Skeletal muscle cell (primary cell): ENCODE measurements at regions not wholly inside any gene's neighbourhood (a gene's known extent, or its start where the extent isn't known, plus 50 kb on each side); places are given as distances from the start of the nearest gene placed in this dataset.

Source experiments
- DNase-seq: peaks from one replicate; pipeline ENCODE4 v3.0.0-alpha.2; 2010; ENCODE audit warnings: low read depth
- H3K4me3 ChIP-seq: 2 replicates; pipeline ENCODE4 v1.5.1; 2011; ENCODE audit warnings: low read depth, mild to moderate bottlenecking, control low read depth, low read length, moderate library complexity

- no peak overlapping the region for H3K4me3 ChIP-seq
- no peak for DNase-seq
Measured at GRCh38 chr3:181847276-181847675, 135.6 kb downstream of the SOX2 start.

- no peak overlapping the region for H3K4me3 ChIP-seq
- no peak for DNase-seq
Measured at GRCh38 chr3:181851063-181851462, 139.3 kb downstream of the SOX2 start.

- DNase-seq = no peak
- no peak overlapping the region for H3K4me3 ChIP-seq
Measured at GRCh38 chr3:181855825-181856224, 144.1 kb downstream of the SOX2 start.

- DNase-seq = no peak
- no peak overlapping the region for H3K4me3 ChIP-seq
Measured at GRCh38 chr3:181859518-181859917, 147.8 kb downstream of the SOX2 start.

- H3K4me3 ChIP-seq = no peak overlapping the region
- DNase-seq = no peak
Measured at GRCh38 chr3:181860235-181860634, 148.5 kb downstream of the SOX2 start.

GRCh38 chr3:181862502-181862901 lies 150.8 kb downstream of the SOX2 start:
- no peak for DNase-seq
- no peak overlapping the region for H3K4me3 ChIP-seq

GRCh38 chr3:181868576-181869082 lies 156.9 kb downstream of the SOX2 start:
- no peak overlapping the region for H3K4me3 ChIP-seq
- DNase-seq = no peak

- H3K4me3 ChIP-seq = no peak overlapping the region
- no peak for DNase-seq
Measured at GRCh38 chr3:181872887-181873286, 161.2 kb downstream of the SOX2 start.

- H3K4me3 ChIP-seq = no peak overlapping the region
- DNase-seq = no peak
Measured at GRCh38 chr3:181879926-181880325, 168.2 kb downstream of the SOX2 start.

- H3K4me3 ChIP-seq = no peak overlapping the region
- no peak for DNase-seq
Measured at GRCh38 chr3:181880331-181880730, 168.6 kb downstream of the SOX2 start.

- no peak overlapping the region for H3K4me3 ChIP-seq
- no peak for DNase-seq
Measured at GRCh38 chr3:181881749-181882148, 170.0 kb downstream of the SOX2 start.

GRCh38 chr3:181885868-181886630 lies 174.3 kb downstream of the SOX2 start:
- no peak for DNase-seq
- no peak overlapping the region for H3K4me3 ChIP-seq

- H3K4me3 ChIP-seq = no peak overlapping the region
- no peak for DNase-seq
Measured at GRCh38 chr3:181886676-181887075, 175.0 kb downstream of the SOX2 start.

- no peak overlapping the region for H3K4me3 ChIP-seq
- DNase-seq = no peak
Measured at GRCh38 chr3:181887685-181888084, 176.0 kb downstream of the SOX2 start.

GRCh38 chr3:181888234-181888633 lies 176.5 kb downstream of the SOX2 start:
- DNase-seq = no peak
- H3K4me3 ChIP-seq = no peak overlapping the region

GRCh38 chr3:181892848-181893247 lies 181.1 kb downstream of the SOX2 start:
- no peak for DNase-seq
- H3K4me3 ChIP-seq = no peak overlapping the region

- no peak for DNase-seq
- H3K4me3 ChIP-seq = no peak overlapping the region
Measured at GRCh38 chr3:181896605-181897004, 184.9 kb downstream of the SOX2 start.

GRCh38 chr3:181899702-181900101 lies 188.0 kb downstream of the SOX2 start:
- H3K4me3 ChIP-seq = no peak overlapping the region
- DNase-seq = no peak

- no peak overlapping the region for H3K4me3 ChIP-seq
- no peak for DNase-seq
Measured at GRCh38 chr3:181901626-181902025, 189.9 kb downstream of the SOX2 start.

- no peak overlapping the region for H3K4me3 ChIP-seq
- no peak for DNase-seq
Measured at GRCh38 chr3:181906338-181906737, 194.6 kb downstream of the SOX2 start.

GRCh38 chr3:181909241-181909640 lies 197.5 kb downstream of the SOX2 start:
- DNase-seq = no peak
- H3K4me3 ChIP-seq = no peak overlapping the region
